Hepatocyte (in vitro differentiated cells): ENCODE measurements at regions not wholly inside any gene's neighbourhood (a gene's known extent, or its start where the extent isn't known, plus 50 kb on each side); places are given as distances from the start of the nearest gene placed in this dataset.

Experiments used
- CTCF ChIP-seq: fragments of 200-600 bp; sonication (generic); IDR thresholded peaks from 2 replicates; pipeline ENCODE4 v1.5.1; 2016; ENCODE audit warnings: antibody characterized with exemption, mild to moderate bottlenecking; ENCODE audit not compliant: poor library complexity
- EZH2 ChIP-seq: fragments of 200-600 bp; sonication (generic); IDR thresholded peaks from 2 replicates; pipeline ENCODE4 v1.6.1; 2016; ENCODE audit warnings: antibody characterized with exemption, mild to moderate bottlenecking, borderline replicate concordance

- TF ChIP-seq EZH2 (no peak), CTCF (no peak)
These were observed 577.8 kb downstream of the SH3BGRL start for GRCh38 chrX:81779701-81780100.
